HG03097 (cell line): ENCODE measurements at regions not wholly inside any gene's neighbourhood (a gene's known extent, or its start where the extent isn't known, plus 50 kb on each side); places are given as distances from the start of the nearest gene placed in this dataset.

Experiments used
- ATAC-seq: cut with Tn5 transposase; IDR thresholded peaks from one replicate; pipeline ENCODE4 v1.9.1; 2021; ENCODE audit not compliant: unreplicated experiment, low FRiP score

- no peak for ATAC-seq
Observed at GRCh38 chr5:74056789-74057164, 430.8 kb downstream of the ARHGEF28 start.

DNA sequence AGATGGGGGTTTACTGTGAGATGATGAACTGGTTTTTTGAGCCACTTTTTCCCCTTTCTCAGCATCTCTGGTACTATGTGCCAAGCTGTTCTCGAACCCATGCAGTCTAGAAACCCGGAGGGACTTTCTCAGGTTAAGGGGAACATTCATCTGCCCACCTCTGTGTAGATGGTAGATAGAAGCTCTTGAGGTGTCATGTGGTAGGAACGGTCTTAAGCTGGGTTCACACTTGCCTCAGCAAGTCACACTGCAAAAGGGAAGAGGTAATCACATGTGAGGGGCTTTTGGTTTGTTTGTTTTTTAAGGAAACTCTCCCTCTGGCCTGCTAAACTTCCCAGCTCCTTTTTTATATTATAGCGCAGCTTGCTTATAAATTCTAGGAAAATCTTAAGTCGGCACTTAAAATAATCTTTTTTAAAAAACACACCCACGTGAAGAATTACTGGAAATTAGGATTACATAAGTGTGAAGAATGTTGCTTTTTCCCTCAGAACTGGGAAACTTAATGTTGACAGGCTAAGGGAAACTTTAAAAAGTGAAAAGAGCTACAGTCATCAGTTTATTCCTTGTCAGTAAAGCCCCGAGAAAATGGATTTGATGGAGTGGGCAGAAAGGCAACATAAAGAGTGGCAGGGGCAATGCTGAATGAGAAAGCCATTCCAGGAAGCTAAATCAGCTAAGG, 430.3 kb downstream of the ARHGEF28 start:
- ATAC-seq, result no peak

GRCh38 chr5:74055486-74056106, 429.6 kb downstream of the ARHGEF28 start:
- no peak for ATAC-seq

GRCh38 chr5:74054641-74055421, 428.8 kb downstream of the ARHGEF28 start:
- ATAC-seq, result no peak

GRCh38 chr5:74054139-74054538, 428.1 kb downstream of the ARHGEF28 start:
- ATAC-seq, result no peak

GRCh38 chr5:74052441-74053221, 426.6 kb downstream of the ARHGEF28 start:
- ATAC-seq, result no peak

DNA sequence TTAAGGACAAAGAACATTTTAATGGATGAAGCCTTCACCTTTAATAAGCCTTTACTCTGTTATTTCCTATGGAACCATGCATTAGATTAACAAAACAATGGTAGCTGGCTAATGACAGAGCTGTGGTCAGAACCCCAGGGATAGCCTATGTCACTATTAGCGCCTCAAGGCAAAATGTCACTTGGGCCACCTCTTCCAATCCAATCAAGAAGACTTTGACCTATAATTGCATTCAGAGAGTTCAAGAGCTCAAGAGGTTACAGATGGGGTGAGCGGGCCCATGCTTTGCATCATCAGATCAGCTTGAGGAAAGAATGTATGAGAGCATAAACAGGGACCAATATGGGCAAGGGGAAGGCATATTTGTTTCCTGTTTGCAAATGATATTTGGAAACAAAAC, 425.1 kb downstream of the ARHGEF28 start:
- no peak for ATAC-seq

DNA sequence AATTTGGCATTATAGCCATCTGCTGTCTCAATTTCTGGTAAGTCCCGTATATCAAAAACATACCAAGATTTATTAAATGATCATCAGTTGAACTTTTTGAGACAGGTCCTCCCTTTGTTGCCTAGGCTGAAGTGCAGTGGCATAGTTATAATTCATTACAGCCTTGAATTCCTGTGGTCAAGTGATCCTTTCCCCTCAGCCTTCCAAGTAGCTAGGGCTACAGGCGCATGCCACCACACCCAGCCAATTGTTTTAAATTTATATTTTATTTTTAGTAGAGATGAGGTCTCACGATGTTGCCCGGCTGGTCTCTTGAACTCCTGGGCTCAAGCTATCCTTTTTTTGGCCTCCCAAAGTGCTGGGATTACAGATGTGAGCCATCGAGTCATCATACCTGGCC, 418.9 kb downstream of the ARHGEF28 start:
- ATAC-seq, result no peak

GRCh38 chr5:74042959-74043358, 417.0 kb downstream of the ARHGEF28 start:
- ATAC-seq, result no peak

- ATAC-seq, result no peak
Observed at GRCh38 chr5:74042559-74042958, 416.6 kb downstream of the ARHGEF28 start.

DNA sequence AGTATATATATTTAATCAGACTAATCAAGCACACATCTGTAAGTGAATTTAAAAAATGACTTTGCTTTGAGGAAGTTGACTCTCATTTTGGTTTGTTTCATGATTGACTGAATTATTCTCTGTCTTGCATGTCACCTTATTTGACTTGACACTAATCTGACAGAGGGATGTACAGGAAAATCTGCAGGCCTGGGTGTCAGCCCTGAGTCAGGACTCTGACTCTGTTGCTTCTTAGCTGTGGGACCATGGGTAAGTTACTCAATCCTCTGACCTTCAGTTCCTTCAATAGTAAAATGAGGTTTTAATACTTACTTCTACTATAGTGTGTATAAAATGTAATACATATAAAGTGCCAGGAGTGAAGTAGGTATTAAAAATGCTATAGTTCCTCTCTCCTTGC, 415.9 kb downstream of the ARHGEF28 start:
- no peak for ATAC-seq

DNA sequence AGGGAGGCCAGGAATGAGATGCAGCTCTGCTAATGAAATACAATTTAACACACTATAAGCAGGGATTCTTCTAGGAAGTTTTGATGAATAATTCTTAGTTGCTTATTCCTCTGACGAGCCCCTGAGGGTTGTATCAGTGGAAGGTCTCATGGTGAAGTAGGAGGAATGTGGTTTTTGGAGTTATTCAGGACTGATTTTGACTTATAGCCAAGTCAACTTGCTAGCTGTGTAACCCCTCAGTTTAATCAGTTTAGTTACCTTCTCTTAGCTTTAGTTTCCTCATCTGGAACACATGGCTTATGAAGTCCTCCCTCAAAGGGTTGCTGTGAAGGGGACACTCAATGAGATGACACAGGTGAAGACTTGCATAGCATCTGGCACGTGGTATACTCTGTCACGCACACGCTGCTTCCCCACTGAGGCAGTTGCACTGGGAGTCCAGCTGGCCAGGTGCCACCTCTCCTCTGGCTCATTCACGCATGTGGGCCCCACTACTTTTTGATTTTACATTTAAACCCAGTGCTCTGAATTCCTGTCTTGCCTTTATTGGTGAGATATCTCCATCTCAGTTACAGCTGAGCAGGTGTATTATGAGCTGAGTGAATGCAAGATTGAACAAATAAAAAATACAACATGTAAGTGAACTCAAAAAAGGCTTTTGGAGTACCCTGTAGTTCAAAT, 415.0 kb downstream of the ARHGEF28 start:
- ATAC-seq, result no peak

GRCh38 chr5:74040065-74040551, 414.1 kb downstream of the ARHGEF28 start:
- no peak for ATAC-seq

- no peak for ATAC-seq
Observed at GRCh38 chr5:74037321-74037720, 411.3 kb downstream of the ARHGEF28 start.

DNA sequence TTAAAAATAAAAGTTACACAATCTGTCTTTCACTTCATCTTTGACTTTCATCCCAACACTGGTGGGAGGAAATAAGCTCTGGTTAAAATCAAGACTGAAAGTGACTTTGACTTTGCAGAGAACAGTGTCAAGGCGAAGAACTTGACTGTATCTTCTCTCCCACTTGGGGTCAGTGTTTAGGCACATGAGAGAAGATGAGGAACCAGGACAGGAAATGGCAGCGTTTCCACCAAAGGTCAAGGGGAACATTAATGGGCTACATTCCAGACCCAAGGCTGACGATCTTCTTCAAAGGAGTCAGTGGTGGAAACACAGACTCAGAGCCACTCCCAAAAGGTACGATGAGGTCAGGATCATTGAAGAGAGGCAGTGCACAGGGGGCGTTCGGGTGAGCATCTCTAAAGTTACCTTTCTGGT, 409.5 kb downstream of the ARHGEF28 start:
- no peak for ATAC-seq

- ATAC-seq, result no peak
Observed at GRCh38 chr5:74034733-74035132, 408.7 kb downstream of the ARHGEF28 start.

- ATAC-seq, result no peak
Observed at GRCh38 chr5:74032617-74033016, 406.6 kb downstream of the ARHGEF28 start.

DNA sequence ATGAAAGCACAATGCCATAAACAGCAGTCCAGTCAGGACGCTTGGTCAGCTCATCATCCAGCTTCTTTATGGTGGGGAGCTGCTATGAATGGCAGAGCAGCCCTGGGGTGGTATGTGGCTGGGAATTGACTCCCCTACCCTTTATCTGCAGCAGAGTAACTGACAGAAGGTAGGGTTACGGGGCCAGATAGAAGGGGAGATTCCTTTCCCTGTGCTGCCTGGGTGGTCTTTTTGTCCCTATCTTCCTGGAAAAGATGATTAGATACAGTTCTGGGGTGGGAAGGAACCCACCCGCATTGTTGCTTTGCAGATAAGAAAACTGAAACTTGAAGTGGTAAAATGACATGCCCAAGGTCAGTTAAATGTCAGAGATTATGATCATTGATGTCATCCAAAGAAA, 405.5 kb downstream of the ARHGEF28 start:
- no peak for ATAC-seq

- no peak for ATAC-seq
Observed at GRCh38 chr5:74030821-74031220, 404.8 kb downstream of the ARHGEF28 start.

- no peak for ATAC-seq
Observed at GRCh38 chr5:74030371-74030770, 404.4 kb downstream of the ARHGEF28 start.
